Fibroblast of lung (primary cell): ENCODE measurements at regions not wholly inside any gene's neighbourhood (a gene's known extent, or its start where the extent isn't known, plus 50 kb on each side); places are given as distances from the start of the nearest gene placed in this dataset.

Experiments
- EZH2 ChIP-seq: IDR thresholded peaks from 2 replicates; pipeline ENCODE4 v1.5.1; 2012; ENCODE audit warnings: low read length, control low read depth, mild to moderate bottlenecking; ENCODE audit errors: missing control alignments
- TF ChIP-seq, protein P1 (sequence below), 2 donors: IDR thresholded peaks in 1 of 2; conservative IDR thresholded peaks in 1 of 2; 1 replicate in 1 of 2; 2 replicates in 1 of 2; pipeline ENCODE4 v1.5.1; 2011 to 2012; ENCODE audit warnings: low read length in 2 of 2, control low read depth in 1 of 2, inconsistent platforms in 1 of 2, low read depth in 1 of 2, mild to moderate bottlenecking in 1 of 2

DNA sequence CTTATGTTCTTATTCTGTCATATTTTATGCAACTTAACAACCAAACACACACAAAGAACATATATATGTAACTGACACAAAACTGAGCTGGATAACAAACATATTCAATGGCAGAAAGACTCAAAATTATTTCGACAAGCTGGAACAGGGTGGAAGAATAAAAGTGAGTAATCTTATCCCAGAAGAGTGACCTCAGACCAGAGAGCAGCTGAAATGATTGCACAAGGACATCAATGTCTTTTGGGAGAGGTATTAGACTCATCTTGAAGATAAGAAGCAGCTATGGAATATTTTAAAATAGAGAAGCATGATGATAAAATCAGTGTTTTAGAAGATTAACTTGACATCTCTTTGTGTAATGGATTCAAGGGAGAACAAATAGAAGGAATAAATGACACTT is 191.6 kb upstream of the PRDM1 start:
- TF ChIP-seq, protein P1, sequence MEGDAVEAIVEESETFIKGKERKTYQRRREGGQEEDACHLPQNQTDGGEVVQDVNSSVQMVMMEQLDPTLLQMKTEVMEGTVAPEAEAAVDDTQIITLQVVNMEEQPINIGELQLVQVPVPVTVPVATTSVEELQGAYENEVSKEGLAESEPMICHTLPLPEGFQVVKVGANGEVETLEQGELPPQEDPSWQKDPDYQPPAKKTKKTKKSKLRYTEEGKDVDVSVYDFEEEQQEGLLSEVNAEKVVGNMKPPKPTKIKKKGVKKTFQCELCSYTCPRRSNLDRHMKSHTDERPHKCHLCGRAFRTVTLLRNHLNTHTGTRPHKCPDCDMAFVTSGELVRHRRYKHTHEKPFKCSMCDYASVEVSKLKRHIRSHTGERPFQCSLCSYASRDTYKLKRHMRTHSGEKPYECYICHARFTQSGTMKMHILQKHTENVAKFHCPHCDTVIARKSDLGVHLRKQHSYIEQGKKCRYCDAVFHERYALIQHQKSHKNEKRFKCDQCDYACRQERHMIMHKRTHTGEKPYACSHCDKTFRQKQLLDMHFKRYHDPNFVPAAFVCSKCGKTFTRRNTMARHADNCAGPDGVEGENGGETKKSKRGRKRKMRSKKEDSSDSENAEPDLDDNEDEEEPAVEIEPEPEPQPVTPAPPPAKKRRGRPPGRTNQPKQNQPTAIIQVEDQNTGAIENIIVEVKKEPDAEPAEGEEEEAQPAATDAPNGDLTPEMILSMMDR (conservative IDR thresholded peaks at IDR 0.05 in 1 of 2, IDR thresholded peaks at IDR 0.05 in 1 of 2; ENCODE audit: low read depth in 1 of 2, low read length in 2 of 2), result no peak
- no peak for TF ChIP-seq EZH2
